GM19372 (cell line): ENCODE measurements at regions not wholly inside any gene's neighbourhood (a gene's known extent, or its start where the extent isn't known, plus 50 kb on each side); places are given as distances from the start of the nearest gene placed in this dataset.

Source experiments
- ATAC-seq: cut with Tn5 transposase; IDR thresholded peaks from one replicate; pipeline ENCODE4 v1.9.1; 2021; ENCODE audit warnings: mild to moderate bottlenecking, low read depth, moderate library complexity; ENCODE audit not compliant: unreplicated experiment

DNA sequence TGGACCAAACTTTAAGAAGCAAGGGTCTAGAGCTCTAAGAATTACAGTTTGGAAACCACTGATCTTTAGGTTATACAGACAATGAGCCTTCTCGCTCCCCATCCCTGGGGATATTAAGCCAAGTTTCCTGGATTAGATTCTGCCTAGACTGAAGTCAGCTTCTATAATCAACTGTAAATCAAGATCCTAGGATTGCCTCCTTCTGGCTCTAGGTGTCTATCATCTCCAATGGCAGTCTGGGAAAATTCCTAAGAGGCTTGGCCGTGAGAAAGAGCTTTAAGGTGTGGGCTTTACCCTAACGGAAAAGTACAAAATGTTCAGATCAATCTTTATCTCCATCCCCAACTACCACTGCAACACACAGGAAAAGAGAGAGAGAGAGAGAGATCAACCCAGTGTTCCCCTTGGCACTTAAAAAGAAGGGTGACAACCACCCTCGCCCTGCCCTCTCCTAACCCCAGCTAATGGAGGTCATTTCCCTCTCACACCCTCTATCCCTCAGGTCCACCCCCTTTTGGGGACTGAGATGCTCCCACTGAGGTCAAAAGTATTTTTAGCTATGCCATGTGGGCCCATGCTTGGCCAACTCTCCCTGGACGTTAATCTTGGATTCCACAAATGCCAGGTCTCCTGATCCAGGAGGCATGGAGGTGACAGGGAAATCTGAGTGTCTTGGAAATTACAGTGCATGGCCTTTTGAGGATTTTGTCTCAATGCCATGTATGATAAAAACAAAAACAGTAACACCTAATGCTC is 202.8 kb upstream of the BCL6 start:
- no peak for ATAC-seq

DNA sequence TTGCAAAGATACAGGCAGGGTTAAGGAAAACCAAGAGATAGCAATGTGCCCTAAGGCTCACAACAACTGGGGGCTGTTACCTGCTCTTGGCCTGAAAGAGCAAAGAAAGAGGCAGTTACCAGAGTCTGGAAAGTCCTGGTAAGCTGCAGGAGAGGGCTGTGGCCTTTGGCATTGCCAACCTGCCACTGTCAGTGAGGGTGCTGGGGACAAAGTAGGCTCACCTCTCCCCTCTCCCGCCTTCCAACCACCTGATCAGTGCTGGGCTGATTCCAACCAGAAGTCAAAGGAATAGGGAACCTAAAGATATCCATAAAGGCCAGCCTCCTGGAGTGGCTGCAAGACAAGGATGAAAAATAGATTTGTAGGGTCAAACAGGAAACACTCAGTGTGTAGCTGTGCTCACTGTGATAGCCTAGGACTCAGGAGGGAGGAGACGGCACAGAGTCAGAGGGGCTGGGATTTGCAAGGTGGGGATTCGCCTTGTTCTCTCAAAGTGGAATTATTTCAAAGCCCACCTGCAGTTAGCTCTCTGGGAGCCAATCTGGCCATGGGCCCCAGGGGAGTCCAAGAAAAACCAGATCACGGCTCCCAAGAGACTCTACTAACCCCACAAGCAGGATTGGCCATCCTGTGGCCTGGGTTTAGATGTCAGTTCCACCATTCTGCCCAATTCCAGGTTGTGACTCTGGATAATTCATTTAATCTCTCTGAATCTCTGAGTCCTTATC is 204.0 kb upstream of the BCL6 start:
- no peak for ATAC-seq

DNA sequence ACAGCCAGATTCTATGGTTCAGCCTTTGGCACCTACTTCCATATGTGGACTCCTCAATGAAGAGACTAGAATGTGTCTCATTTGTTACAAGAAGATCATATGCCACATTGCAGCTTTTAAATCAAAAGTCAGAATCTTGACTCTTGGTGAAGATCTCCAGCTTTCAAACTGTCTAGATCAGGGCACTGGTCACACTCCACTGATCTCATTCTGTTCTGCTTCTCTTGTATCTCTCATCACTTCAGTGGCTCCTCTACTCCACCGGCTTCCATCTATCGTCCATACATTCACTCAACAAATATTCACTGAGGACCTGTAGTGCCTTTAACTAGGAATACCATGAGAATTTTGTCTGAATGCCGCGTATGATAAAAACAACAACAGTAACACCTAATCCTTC is 203.3 kb upstream of the LPP start:
- no peak for ATAC-seq

DNA sequence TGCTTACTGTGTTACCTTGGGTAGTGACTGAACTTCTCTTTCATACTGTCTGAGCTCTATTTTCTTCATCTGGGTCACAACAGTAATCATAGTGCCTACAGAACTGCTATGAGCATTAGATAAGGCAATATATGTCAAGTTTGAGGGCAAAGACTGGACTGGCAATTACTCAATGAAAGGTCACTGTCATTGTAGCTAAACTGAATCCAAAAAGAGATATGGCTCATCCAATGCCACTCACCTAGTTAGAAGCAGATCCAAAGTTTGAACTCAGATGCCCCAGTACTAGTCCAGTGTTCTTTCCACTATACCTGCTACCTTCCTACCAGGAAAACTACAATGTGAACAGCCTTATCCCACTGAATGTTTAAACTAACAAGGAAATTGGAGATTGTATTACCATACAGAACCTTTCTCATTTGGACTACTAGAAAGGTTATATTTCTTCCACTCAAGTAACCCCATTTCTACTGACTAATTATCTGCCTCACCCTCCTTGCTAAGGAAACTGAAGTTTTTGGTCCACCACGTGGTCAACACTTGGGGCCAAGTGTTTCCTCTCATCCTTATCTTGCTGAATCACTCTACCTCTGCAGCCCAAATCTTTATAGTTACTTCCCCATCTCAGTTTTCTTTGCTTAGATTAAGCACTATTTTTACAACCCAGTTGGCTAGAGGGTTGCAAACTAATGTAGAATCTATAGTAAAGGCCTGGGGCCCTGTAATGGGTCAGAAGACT is 202.3 kb upstream of the LPP start:
- ATAC-seq: no peak

DNA sequence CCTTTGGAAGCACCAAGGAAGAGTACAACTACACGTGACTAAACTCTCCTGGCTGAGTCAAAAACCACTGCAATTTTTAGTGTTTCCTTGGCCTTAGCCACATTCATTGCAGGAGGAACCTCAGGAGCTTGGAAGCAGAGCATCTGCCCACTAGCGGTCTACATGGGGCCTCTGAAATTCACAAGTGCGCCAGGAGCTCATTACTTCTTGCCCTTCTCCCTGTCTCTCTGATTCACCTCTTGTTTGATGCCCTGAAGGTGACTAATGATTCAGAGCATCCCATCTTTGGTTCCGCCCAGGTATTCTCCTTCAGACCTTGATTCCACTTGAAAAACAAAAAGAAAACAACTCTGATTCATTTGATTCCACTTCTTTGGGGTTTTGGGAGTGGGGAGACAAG is 201.1 kb upstream of the LPP start:
- no peak for ATAC-seq

DNA sequence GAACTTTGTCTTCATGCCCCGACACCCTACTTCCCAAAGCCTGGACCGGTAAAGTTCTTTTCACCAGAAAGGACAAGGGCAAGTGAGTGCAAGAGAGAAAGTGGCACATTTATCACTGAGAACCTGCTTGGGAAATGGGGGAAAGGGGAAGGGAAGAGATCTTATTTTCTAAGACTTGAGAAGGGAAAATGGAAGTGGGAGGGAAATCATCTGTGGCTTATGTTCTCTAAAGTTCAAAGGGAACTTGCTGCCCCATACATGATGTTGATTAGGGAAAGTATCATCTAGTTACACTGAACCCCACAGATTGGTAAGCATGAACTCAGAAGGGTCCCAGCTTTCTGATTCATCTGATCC is 199.5 kb upstream of the LPP start:
- ATAC-seq: no peak

DNA sequence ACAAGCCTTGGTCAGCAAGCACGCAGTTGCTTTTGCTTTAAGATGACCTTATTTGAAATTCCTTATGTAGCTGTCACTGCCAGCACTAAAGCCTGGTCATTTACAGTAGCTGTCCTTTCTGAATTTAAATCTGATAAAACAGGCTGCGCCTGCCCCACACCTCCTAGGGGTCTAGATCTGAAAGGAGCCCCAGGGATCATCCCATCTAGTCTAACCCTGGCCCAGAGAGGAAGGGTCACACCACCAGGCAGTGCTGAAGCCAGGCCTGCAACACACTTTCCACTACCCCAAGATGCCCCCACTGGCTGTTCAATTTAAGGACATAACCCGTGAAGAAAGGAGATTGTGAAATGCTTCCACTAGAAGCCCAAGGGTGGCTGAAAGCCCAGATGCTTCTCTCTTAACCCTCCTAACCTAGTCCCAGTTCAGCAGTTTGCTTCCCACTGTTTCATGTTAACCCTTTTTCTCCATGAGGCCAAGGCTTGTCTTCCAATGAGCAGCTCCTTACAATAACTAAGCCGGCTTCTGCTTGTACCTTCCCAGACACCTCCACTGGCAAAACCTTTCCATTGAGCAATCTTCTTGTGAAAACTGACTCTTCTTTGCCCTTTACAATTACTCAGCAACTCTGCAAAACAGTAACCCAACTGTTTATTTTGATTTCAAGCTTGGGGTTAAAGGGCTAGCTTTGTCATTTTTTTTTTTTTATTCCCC is 198.9 kb upstream of the LPP start:
- ATAC-seq: no peak

DNA sequence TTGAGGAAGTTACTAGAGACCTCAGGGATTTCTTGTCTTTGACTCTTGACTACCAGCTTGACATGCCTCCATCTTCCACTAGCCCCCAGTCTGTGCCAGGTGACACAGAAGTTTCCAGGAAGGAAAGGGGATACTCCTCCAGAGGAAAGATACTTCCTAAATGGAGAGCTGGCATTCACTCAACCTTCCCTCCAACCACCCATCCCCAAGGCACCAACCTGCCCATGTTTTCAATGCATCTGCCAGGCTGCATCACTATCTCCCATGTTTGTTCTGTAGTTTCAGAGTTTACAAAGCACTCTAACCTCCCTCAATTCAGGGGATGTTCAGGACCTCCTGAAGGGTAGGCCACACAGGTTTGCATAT is 198.4 kb upstream of the LPP start:
- ATAC-seq: no peak

DNA sequence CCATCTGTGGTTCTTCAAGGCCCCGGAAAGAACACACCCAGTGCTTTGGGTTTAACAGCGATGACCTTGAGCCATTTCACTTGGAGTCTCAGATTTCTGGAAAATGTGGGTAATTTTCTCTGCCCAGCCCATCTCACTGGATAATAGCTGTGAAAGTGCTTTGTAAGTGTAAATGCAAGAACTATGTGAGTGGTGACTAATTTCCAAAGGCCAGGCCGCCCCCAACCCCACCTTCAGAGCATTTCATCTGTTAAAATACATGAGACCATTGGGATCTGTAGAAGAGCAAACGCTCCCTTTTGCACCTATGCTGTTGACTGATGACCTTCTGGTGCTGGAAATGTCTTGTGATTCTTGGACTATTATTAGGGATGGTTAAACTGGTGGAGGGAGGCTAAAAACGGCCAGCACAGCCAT is 196.8 kb upstream of the LPP start:
- ATAC-seq: no peak

DNA sequence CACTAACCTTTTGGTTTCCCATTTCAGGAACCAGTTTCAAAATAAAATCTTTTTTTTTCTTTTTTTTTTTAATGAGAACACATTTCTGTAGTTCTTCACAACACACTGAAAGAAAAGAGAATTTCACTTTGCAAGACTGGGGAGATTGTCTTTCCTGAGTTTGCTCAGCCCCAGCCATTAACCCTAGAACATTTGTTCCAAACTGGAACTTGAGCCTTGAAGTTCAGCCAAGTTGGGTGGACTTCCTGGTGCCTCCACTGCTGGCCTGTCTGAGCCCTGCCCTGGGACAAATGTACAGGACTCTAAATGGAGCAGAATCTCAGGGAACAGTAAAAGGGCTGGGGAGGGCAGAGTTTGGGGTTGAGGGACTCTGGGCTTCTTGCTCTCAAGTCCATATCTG is 196.4 kb upstream of the LPP start:
- ATAC-seq: no peak

DNA sequence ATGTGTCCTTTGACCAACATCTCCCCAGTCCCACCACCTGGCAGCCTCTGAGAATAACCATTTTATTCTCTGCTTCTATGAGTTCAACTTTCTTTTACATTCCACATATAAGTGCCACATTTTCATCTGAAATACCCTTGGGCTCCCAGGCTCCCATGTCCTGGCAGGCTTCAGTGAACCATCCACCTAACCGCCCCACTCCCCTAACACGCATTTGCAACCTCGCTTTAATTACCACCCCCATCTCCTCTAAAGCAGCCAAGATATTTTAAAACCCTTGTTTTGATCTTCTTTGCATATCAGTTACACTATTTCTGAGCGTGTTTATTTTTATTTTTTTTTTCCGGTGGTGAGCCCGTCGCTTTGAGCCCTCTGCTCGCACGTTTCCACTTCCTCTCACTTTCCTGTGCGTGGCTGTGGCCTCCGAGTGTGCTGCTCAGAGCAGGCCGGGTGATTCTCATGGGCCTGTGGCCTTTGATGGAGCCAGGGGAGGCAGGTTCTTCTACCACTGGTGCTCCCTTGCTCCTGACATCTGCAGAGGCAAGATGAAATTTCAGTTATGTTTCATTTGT is 195.4 kb upstream of the LPP start:
- ATAC-seq: peak; percentile 68

DNA sequence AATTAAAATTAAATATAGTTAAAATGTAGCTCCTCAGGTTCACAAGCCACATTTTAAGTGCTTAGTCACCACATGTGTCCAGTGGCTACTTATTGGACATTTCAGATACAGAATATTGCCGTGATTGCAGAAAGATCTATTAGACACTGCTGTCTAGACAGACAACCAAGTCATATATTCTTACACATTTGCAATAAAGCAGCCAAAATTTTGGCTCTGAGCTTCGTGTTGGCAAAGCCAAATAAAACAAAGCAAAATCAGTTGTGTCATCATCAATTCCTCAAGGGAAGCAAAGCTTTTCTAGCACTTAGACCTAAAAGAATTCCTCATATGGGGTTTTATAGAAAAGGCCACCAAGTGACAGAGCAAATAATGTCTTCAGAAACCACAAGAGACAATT is 193.1 kb upstream of the LPP start:
- no peak for ATAC-seq

DNA sequence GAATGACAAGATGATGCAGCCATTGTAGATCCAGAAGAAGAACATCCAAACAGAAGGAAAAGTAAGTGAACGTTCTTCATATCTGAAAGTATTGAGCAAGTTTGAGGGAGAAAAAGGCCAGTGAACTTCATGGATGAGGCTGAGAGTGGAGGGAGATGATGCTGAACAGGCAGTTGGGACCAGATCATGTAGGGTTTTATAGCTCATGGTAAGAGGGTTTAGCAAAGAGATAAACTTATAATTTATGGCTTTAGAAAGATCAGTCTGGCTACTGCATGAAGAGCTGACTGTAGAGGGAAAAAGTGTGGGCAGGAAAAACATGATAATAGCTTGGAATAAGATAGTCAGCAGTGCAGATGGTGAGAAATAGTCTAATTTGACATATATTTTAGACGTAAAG is 192.6 kb upstream of the LPP start:
- no peak for ATAC-seq

DNA sequence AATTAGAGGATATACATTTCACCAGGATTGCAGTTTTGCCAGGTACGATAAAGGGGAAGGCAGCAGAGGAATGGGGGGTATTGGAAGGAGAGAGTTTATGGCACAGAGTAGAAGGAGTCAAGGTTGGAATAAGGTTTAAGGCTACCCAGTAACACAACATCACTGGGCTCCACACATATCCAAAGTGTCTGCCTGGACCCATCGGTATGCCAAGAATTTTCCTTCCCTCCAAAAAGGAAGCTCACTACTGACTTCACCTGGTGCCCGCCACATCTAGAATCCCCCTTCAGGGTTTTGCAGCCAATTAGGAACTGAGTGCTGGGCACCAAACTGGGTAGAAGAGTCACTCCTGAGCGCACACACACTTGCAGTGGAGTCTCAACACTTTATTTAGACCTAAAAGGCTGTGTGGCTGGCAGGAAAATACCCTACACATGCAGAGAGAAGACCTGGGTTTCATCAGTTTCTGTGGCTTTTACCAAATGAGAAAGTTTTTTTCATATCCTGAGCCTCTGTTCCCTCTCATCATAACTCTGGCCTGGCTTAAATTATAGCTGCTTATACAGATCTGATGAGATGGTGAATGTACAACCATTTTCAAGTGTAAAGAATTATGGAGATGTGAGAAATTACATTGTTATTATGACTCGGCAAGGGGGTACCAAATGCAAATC is 190.8 kb upstream of the LPP start:
- no peak for ATAC-seq

DNA sequence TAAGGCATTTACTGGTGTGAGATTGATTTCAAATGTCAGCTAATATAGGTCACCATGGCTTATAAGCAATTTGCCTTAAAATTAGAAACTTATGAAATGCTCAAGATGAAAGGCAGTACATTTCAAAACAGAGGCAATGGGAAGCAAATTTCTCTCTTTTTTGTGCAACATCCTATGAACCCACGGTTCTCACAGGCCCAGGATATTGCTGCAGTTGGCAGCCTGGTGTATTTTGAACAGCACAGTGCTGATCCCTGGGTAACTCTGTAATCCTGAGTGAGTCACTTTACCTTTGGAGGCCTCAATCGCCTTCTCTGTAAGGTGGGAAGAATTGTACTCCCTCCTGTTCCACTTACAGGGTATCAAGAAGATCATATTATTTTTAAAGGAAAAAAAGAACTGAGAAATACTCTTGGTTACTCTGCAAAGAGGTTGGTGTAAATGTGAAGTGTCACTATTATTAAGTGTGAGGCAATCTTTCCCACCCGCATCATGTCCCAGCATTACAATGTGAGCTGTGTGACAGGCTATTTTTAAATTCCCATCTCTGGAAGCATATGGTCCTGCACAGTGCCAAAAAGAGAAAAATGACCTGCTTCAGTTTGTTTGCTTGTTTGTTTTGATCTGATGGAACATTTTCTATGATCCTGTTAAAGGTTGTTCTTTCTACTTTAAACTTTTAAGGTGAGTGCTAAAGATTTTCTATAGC is 190.1 kb upstream of the LPP start:
- ATAC-seq: no peak

DNA sequence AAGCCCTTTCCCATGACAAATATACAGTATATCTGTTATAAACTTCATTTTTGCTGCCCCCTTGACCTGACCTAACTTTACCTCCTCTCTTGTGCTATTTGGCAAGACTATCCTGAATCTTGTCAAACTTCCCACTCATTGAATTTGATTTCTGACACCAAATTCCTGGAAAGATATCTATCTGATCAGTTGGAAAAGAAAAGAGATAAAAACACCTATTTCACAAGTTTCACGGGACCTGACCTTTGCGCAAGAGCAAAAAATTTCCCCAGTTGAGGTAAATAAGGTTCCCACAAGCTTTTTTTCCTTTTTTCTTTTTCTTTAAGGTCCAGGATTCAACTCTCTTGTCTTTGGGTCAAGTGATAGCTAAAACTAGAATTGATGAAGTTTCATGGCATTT is 189.2 kb upstream of the LPP start:
- no peak for ATAC-seq

DNA sequence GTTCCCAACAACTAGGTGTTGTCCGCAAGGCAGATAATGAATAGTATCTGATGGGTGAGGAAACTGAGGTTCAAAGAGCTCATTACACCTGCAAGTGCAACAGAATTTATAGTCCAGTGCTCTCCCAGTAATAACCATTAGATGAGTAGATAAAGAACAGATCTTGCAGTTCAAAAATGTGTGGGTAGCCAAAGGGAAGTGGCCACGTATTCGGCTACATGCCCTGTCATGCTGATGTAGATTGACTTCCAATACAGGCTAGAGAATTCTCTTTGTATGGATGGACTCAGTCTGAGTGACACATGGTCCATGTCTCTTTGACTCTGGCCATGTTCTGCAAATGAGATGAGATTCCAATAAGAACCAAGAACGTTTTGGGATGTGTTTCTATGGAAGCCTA is 187.9 kb upstream of the LPP start:
- ATAC-seq: no peak

DNA sequence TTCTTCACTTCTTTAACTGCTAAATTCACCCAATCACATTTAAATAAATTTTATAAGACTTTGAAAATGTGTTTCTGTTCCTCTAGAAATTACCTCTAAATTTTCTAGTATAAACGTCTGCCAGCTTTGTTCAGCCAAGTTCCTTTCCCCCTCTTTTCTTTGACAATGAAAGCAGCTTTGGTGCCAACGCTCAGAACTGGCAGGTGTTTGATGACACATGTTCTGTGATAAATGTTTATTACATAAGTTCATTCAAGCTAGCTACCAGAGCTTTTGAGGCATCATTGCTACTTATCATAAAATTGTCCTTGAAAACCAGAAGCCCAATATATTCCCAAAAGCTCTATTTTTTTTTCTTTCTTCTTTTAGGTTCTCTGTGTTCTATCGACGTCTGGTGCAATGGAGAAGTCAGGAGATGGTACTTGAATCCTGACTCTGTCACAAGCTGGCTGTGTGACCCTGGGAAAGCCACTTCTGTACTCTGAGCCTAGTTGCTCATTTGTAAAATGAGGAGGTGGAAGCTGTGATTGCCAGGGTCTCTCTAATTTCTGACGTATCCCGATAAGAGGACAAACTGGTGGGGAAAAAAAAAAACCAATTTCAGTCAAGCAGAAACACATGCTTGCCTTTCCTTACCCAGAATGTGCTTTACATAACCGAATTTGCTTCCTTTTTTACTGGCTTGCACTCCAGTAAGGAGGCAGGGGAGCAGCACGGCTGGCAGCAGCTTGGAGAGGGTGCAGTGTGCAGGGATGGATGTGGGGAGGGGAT is 187.1 kb upstream of the LPP start:
- ATAC-seq: no peak

DNA sequence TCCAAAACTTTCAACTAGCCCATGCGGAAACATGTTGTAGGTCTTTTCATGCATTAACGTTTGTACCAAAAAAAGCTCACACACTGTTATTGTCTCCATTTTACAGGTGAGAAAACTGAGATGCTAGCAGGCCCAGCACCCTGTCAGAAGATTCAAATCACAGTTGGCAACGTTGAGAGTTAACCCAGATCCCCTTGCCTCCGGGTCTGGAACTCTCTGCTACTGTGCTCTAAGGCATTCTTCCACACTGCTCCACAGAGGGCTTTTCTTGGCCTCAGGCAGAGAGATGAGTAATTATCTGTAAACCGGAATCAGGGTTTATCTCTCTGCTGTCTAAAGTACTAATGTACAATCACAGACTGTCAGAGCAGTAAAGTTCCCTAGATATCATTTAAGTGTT is 186.0 kb upstream of the LPP start:
- no peak for ATAC-seq
